ENCODE measurements at regions not wholly inside any gene's neighbourhood (a gene's known extent, or its start where the extent isn't known, plus 50 kb on each side); places are given as distances from the start of the nearest gene placed in this dataset.

- H4K20me1 ChIP-seq: no peaks in the 10 kb centered on the region
- peaks cover 0 to 5% (median 0%) of the 10 kb centered on the region in 11 experiments; a peak in 1 of 22 replicates for H3K9me3 ChIP-seq (replicated peaks in 1 of 11)
- H3K27ac ChIP-seq: no peak overlapping the region
- no peaks in the 10 kb centered on the region for H3K27me3 ChIP-seq
- peaks cover 0 to 35% (median 20%) of the 10 kb centered on the region in 10 experiments; a peak in 17 of 20 replicates for H3K4me1 ChIP-seq
- H3K4me3 ChIP-seq: no peak overlapping the region
- TF ChIP-seq Cebpa-rat (IDR thresholded peaks at IDR 0.05): no peak
- H3K4me2 ChIP-seq: peak overlapping the region in 1 of 11 experiments; percentile 19; a peak in 1 of 22 replicates
- H3K9ac ChIP-seq: no peak overlapping the region
- no peaks in the 10 kb centered on the region for H3K36me3 ChIP-seq
Observed at GRCh38 chr10:78768041-78768835, 300.5 kb upstream of the ZMIZ1 start.

DNA sequence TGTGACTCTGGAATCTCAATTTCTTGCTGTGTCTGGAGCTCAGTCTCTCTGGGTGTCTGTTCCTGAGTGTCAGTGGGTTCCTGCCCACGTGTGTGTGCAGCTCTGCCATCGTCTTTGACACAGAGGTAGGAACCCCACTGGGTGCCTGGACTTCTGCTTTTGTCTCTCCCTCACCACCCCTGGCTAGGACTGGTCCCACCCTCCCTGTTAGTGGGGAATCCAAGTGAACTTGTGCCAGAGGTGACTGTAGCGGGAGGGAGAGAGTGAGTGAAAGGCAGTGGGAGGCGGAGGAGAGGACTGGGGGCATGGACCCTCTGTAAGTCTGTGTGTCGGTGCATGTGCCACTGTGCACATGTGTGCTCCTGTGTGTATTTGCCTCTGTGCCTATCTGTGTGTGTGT lies 299.9 kb upstream of the ZMIZ1 start:
- H3K36me3 ChIP-seq: no peaks in the 10 kb centered on the region
- H3K4me3 ChIP-seq: no peak overlapping the region
- peaks cover 0 to 28% (median 14%) of the 10 kb centered on the region in 10 experiments; a peak in 17 of 20 replicates for H3K4me1 ChIP-seq
- H3K27me3 ChIP-seq: no peaks in the 10 kb centered on the region
- H3K9ac ChIP-seq: no peak overlapping the region
- H4K20me1 ChIP-seq: no peaks in the 10 kb centered on the region
- H3K27ac ChIP-seq: no peak overlapping the region
- H3K9me3 ChIP-seq (replicated peaks in 1 of 11): peaks cover 0 to 5% (median 0%) of the 10 kb centered on the region in 11 experiments; a peak in 1 of 22 replicates
- H3K4me2 ChIP-seq: peak overlapping the region in 2 of 11 experiments; percentile 19 to 31; a peak in 2 of 22 replicates
- TF ChIP-seq Cebpa-rat (IDR thresholded peaks at IDR 0.05): no peak

GRCh38 chr10:78769526-78769925 lies 299.2 kb upstream of the ZMIZ1 start:
- Histone ChIP-seq H3K4me3 (no peak overlapping the region), H4K20me1 (no peaks in the 10 kb centered on the region), H3K4me2 (no peak overlapping the region), H3K9me3 (replicated peaks in 1 of 11) (peaks cover 0 to 5% (median 0%) of the 10 kb centered on the region in 11 experiments; a peak in 1 of 22 replicates), H3K27ac (no peak overlapping the region), H3K9ac (no peak overlapping the region), H3K27me3 (no peaks in the 10 kb centered on the region), H3K36me3 (no peaks in the 10 kb centered on the region), H3K4me1 (peaks cover 0 to 22% (median 8%) of the 10 kb centered on the region in 10 experiments; a peak in 17 of 20 replicates)
- no peak for TF ChIP-seq Cebpa-rat (IDR thresholded peaks at IDR 0.05)

DNA sequence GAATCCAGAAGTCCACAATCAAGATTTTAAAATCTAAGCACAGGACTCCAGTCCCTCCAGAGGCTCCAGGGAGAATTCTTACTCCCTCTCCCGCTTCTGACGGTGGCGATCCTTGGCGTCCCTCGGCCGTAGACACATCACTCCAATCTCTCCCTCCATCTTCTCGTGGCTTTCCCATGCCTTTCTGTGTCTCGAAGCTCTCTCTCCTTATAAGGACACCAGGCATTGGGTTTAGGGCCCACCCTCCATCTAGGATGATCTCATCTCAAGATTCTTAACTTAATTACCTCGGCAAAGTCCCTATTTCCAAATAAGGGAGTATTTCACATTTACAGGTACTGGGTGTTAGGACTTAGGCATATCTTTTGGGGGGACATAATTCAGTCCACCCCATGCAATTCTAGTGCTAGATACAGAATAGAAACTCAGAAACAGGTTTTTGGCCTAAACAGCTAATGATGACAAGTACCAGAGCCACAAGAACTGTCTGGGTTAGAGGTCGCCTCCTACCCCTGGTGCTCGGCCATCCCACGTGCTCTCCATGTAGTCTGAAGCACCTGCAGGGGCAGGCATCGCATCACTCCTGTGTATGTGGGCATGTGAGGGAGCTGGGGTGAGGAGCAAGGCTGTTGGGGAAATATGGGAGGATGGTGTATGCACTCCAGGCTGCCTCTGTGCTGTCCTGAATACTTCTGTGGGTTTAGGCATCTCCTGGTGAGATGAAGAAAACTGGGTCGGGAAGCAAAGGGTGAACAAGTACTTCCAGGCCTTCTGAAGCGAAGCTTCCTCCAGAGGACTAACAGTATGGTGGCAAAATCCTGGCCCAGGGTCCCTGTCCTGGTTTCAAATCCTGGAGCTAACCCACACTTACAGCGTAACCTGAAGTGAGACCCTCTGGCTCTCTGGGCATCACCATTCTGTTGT lies 298.3 kb upstream of the ZMIZ1 start:
- H3K9ac ChIP-seq: no peak overlapping the region
- H3K27ac ChIP-seq: no peak overlapping the region
- H3K27me3 ChIP-seq: no peaks in the 10 kb centered on the region
- peaks cover 0 to 5% (median 0%) of the 10 kb centered on the region in 11 experiments; a peak in 1 of 22 replicates for H3K9me3 ChIP-seq (replicated peaks in 1 of 11)
- H3K36me3 ChIP-seq: no peaks in the 10 kb centered on the region
- H4K20me1 ChIP-seq: no peaks in the 10 kb centered on the region
- peaks cover 0 to 13% (median 0%) of the 10 kb centered on the region in 10 experiments; a peak in 8 of 20 replicates for H3K4me1 ChIP-seq
- no peak overlapping the region for H3K4me3 ChIP-seq
- no peak overlapping the region for H3K4me2 ChIP-seq
- TF ChIP-seq Cebpa-rat (IDR thresholded peaks at IDR 0.05): no peak

DNA sequence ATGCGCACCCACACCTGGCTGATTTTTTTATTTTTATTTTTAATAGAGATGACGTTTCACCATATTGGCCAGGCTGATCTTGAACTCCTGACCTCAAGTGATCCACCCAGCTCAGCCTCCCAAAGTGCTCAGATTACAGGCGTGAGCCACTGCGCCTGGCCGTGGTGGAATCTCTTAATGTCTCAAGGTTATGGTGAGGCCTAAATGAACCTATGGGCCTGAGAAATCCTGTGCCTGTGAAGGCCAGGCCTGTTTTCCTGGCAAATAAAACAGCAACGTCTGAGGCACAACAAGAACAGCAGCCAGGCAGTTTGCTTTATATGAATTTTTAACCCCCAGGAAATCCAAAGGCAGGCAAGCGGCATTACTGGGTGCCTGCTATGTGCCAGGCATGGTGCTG lies 297.5 kb upstream of the ZMIZ1 start:
- Histone ChIP-seq H3K27ac (no peak overlapping the region), H3K36me3 (no peaks in the 10 kb centered on the region), H3K9me3 (replicated peaks in 1 of 11) (peaks cover 0 to 5% (median 0%) of the 10 kb centered on the region in 11 experiments; a peak in 1 of 22 replicates), H3K4me3 (no peak overlapping the region), H3K4me1 (peaks cover 0 to 5% (median 0%) of the 10 kb centered on the region in 10 experiments; a peak in 3 of 20 replicates), H3K27me3 (no peaks in the 10 kb centered on the region), H4K20me1 (no peaks in the 10 kb centered on the region), H3K9ac (no peak overlapping the region), H3K4me2 (no peak overlapping the region)
- no peak for TF ChIP-seq Cebpa-rat (IDR thresholded peaks at IDR 0.05)

DNA sequence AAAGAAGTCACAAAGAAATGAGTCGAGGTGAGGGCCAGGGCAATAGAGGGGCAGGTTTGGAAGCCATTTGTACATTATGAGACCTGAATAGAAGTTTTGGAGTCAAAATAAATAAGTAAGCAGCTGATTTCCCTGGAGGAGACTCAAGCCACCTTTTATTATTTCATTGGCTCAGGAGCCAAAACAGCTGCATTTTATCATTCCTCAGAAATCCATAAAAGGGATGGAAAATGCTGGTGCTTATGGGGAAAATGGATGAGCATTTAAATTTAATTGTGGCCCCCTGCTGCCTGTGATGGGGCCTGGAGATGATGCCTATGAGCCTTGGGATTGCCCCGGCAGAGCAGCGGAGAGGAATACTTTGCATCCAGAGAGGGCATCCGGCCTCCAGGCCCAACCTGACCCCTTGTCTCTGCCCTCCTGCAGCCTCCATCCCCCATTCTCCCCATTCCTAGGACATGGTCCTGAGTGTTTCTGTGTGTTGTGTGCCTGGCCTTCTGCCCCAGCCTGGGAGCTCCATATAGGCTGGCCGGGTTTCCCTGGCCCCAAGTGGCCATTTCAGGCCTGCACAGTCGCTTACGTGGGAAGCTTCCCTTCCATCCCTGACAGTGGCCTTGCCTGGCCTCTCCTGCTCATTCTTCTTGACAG lies 296.8 kb upstream of the ZMIZ1 start:
- Histone ChIP-seq H3K36me3 (no peaks in the 10 kb centered on the region), H3K27me3 (no peaks in the 10 kb centered on the region), H3K27ac (no peak overlapping the region), H3K9me3 (replicated peaks in 1 of 11) (peaks cover 0 to 5% (median 0%) of the 10 kb centered on the region in 11 experiments; a peak in 1 of 22 replicates), H3K4me1 (peaks cover 0 to 10% (median 1%) of the 10 kb centered on the region in 10 experiments; a peak in 4 of 20 replicates), H4K20me1 (no peaks in the 10 kb centered on the region), H3K4me2 (no peak overlapping the region), H3K9ac (no peak overlapping the region), H3K4me3 (no peak overlapping the region)
- TF ChIP-seq Cebpa-rat (IDR thresholded peaks at IDR 0.05): no peak

DNA sequence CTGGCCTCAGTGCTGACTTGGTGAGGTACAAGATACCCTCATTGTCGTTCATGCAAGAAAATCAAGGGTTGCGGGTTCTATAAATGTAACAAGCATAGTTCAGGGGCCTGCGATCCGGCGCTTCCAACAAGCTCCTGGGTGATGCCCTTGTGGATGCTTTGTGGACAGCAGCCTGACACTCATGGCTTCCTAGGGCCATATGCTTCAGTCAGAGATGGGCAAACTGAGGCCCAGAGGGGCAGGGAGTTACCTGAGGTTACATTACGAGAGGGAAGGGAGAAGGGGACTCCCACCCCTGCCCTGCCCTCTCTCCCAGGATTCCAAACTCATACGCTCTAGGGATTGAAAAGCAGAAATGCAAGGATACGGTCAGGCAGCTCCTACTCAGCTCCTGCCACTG lies 296.3 kb upstream of the ZMIZ1 start:
- Histone ChIP-seq H4K20me1 (no peaks in the 10 kb centered on the region), H3K27ac (no peak overlapping the region), H3K9me3 (replicated peaks in 1 of 11) (peaks cover 0 to 5% (median 0%) of the 10 kb centered on the region in 11 experiments; a peak in 1 of 22 replicates), H3K4me2 (no peak overlapping the region), H3K27me3 (no peaks in the 10 kb centered on the region), H3K4me1 (peaks cover 0 to 12% (median 2%) of the 10 kb centered on the region in 10 experiments; a peak in 4 of 20 replicates), H3K9ac (no peak overlapping the region), H3K4me3 (no peak overlapping the region), H3K36me3 (no peaks in the 10 kb centered on the region)
- no peak for TF ChIP-seq Cebpa-rat (IDR thresholded peaks at IDR 0.05)

DNA sequence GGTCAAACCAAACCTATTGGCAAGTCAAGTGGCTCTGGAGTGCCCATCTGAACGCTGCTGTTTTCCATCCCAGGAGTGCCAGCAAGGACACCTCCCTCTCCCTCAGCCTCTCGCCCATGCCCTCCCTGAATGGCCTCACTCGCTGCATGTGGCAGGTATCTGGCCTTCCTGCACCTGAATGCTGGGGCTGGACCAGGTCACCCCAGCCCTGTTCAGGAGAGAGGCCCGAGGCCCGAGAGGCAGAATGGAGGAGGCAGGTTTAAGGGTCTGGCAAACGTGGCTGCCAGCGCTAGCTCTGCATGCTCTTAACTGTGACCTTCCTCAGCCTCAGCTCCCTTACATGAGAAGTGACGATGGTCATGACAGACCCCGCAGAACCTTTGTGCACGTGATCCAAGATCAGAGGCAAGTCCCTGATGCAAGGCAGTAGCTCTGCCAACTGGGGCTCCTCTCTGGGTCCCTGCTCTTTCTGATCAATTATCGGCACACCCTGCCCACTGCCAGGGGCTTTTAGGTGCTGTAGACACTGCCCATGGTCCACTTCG lies 295.7 kb upstream of the ZMIZ1 start:
- Histone ChIP-seq H4K20me1 (no peaks in the 10 kb centered on the region), H3K27ac (no peak overlapping the region), H3K4me3 (no peak overlapping the region), H3K36me3 (no peaks in the 10 kb centered on the region), H3K4me2 (no peak overlapping the region), H3K27me3 (no peaks in the 10 kb centered on the region), H3K9me3 (replicated peaks in 1 of 11) (peaks cover 0 to 5% (median 0%) of the 10 kb centered on the region in 11 experiments; a peak in 1 of 22 replicates), H3K9ac (no peak overlapping the region), H3K4me1 (peaks cover 0 to 12% (median 2%) of the 10 kb centered on the region in 10 experiments; a peak in 4 of 20 replicates)
- TF ChIP-seq Cebpa-rat (IDR thresholded peaks at IDR 0.05): no peak

Data from BLaER1 treated with 17β-estradiol and CSF1 and Interleukin-3, amounts not matched to agents 10 nM and 100 nM (cell line).